K562 (cell line): ENCODE measurements at regions not wholly inside any gene's neighbourhood (a gene's known extent, or its start where the extent isn't known, plus 50 kb on each side); places are given as distances from the start of the nearest gene placed in this dataset.

Experiments used
- ATAC-seq: fragments of 200-7000 bp; cut with Tn5 transposase; 3 replicates; pipeline ENCODE4 v1.9.1; 2020; ENCODE audit warnings: moderate library complexity
- BruUV-seq: library from RNA; stranded (reverse); fragments of 400-500 nt; replicated peaks from 2 replicates; lab custom pipeline; 2021; lab: Mats Ljungman, UMichigan
- CTCF ChIA-PET: fragments of 300-600 bp; formaldehyde crosslinking; extraction: SDS; loops from one replicate; lab custom pipeline; 2021; ENCODE audit warnings: low intra/inter-chr PET ratio; lab: Yijun Ruan, JAX
- POLR2A ChIA-PET: fragments of 300-600, 350-650 bp; sonication (Branson Sonifier 250); formaldehyde crosslinking; extraction: SDS; loops from one replicate; lab custom pipeline; 2021; ENCODE audit warnings: antibody characterized with exemption, inconsistent platforms; lab: Yijun Ruan, JAX
- DNase-seq, 4 experiments: peaks; one replicate each; pipeline versions ENCODE4 v3.0.0 to v3.0.0-alpha.2; 2011 to 2018; ENCODE audit warnings: low spot score in 3 of 4, mixed read lengths in 3 of 4; ENCODE audit errors: extremely low read depth in 1 of 4
- FAIRE-seq: peaks from 2 replicates; lab custom pipeline; 2011; peaks lifted over from hg19 to GRCh38; lab: Jason Lieb, UNC
- H2AFZ ChIP-seq: 2 replicates; pipeline ENCODE4 v1.6.0; 2011; ENCODE audit warnings: low read depth, low read length, control low read depth, inconsistent platforms
- H3K27ac ChIP-seq: fragments of 200-600 bp; 3 replicates; pipeline ENCODE4 v1.8.0; 2011; ENCODE audit warnings: low read depth, mild to moderate bottlenecking, control low read depth, inconsistent platforms, low read length, moderate library complexity, mixed read lengths; ENCODE audit errors: extremely low read depth
- H3K27me3 ChIP-seq, 2 experiments: fragments of 300-600 bp in 1 of 2; 2 replicates in 1 of 2; 3 replicates in 1 of 2; pipeline versions ENCODE4 v1.6.0 to v1.8.0; 2011; ENCODE audit warnings: inconsistent platforms in 2 of 2, low read length in 2 of 2, mild to moderate bottlenecking in 1 of 2, mixed read lengths in 1 of 2, moderate library complexity in 1 of 2; ENCODE audit not compliant: control insufficient read depth in 2 of 2, insufficient read depth in 2 of 2
- H3K36me3 ChIP-seq: fragments of 300-600 bp; 3 replicates; pipeline ENCODE4 v1.8.0; 2011; ENCODE audit warnings: mild to moderate bottlenecking, low read length, inconsistent platforms; ENCODE audit not compliant: control insufficient read depth, insufficient read depth
- H3K4me1 ChIP-seq, 2 experiments: fragments of 200-600 bp in 1 of 2; replicated peaks in 1 of 2; 2 replicates in 1 of 2; 3 replicates in 1 of 2; pipeline versions ENCODE4 v1.5.1 to v1.8.0; 2011; ENCODE audit warnings: inconsistent platforms in 2 of 2, low read length in 2 of 2, mild to moderate bottlenecking in 1 of 2, mixed read lengths in 1 of 2, moderate library complexity in 1 of 2; ENCODE audit not compliant: control insufficient read depth in 2 of 2, insufficient read depth in 2 of 2
- H3K4me2 ChIP-seq: 2 replicates; pipeline ENCODE4 v1.6.1; 2011; ENCODE audit warnings: low read length, control low read depth, inconsistent platforms, mixed read lengths; ENCODE audit not compliant: insufficient read depth
- H3K4me3 ChIP-seq: fragments of 200-600 bp; sonication (generic), shearing (Covaris generic); 2 replicates; pipeline ENCODE4 v1.5.1; 2016; ENCODE audit warnings: control low read depth, inconsistent platforms
- H3K79me2 ChIP-seq: fragments of 200-600 bp; 3 replicates; pipeline ENCODE4 v1.8.0; 2011; ENCODE audit warnings: low read length, inconsistent platforms; ENCODE audit not compliant: control insufficient read depth, insufficient read depth
- H3K9ac ChIP-seq, 2 experiments: 2 replicates each; pipeline versions ENCODE4 v1.6.0 to v1.6.1; 2011; ENCODE audit warnings: low read depth in 2 of 2, low read length in 2 of 2, control low read depth in 1 of 2, inconsistent platforms in 1 of 2, mild to moderate bottlenecking in 1 of 2, mixed read lengths in 1 of 2; ENCODE audit not compliant: insufficient read depth in 1 of 2
- H3K9me1 ChIP-seq: one replicate; pipeline ENCODE4 v1.6.0; 2011; ENCODE audit warnings: inconsistent platforms, mild to moderate bottlenecking, low read length, moderate library complexity; ENCODE audit not compliant: control insufficient read depth, insufficient read depth
- H3K9me3 ChIP-seq: replicated peaks from 2 replicates; pipeline ENCODE4 v1.5.1; 2011; ENCODE audit warnings: low read depth, low read length, inconsistent platforms; ENCODE audit not compliant: control insufficient read depth, insufficient read depth
- H4K20me1 ChIP-seq: replicated peaks from 2 replicates; pipeline ENCODE4 v1.6.1; 2011; ENCODE audit warnings: low read length, inconsistent platforms, mixed read lengths; ENCODE audit not compliant: control insufficient read depth, insufficient read depth
- CEBPG ChIP-seq, 3 experiments: fragments of 200-800 bp in 1 of 3; sonication (Bioruptor generic) in 1 of 3; sonication (generic) in 1 of 3; formaldehyde crosslinking in 1 of 3; IDR thresholded peaks in 2 of 3; conservative IDR thresholded peaks in 1 of 3; 2 replicates each; pipeline versions ENCODE4 v1.6.1 to v1.8.0; 2016 to 2022; ENCODE audit warnings: missing compliant biosample characterization in 2 of 3, missing genetic modification characterization in 2 of 3, mild to moderate bottlenecking in 1 of 3, missing genetic modification reagents in 1 of 3
- CREM ChIP-seq: IDR thresholded peaks from 2 replicates; pipeline ENCODE4 v1.6.1; 2014; ENCODE audit warnings: antibody characterized with exemption, low read depth
- FOSL1 ChIP-seq: fragments of 200-800 bp; sonication (Bioruptor generic); conservative IDR thresholded peaks from 2 replicates; pipeline ENCODE4 v1.6.1; 2016; ENCODE audit warnings: missing genetic modification characterization, missing compliant biosample characterization
- MAZ ChIP-seq, 2 experiments: fragments of 450-650 bp in 1 of 2; sonication (generic) in 1 of 2; formaldehyde crosslinking; IDR thresholded peaks in 1 of 2; conservative IDR thresholded peaks in 1 of 2; 2 replicates each; pipeline versions ENCODE4 v1.4.0 to v1.5.0; 2020; ENCODE audit warnings: mild to moderate bottlenecking in 1 of 2, missing genetic modification reagents in 1 of 2
- REST ChIP-seq, 2 experiments: fragments of 450-650 bp; formaldehyde crosslinking in 1 of 2; IDR thresholded peaks; 2 replicates each; pipeline versions ENCODE4 v1.4.0 to v1.6.1; 2014 to 2020; ENCODE audit warnings: mild to moderate bottlenecking in 2 of 2, borderline replicate concordance in 1 of 2, low read depth in 1 of 2
- SPI1 ChIP-seq: IDR thresholded peaks from 2 replicates; pipeline ENCODE4 v1.6.1; 2011; ENCODE audit warnings: low read depth, low read length, control low read depth, borderline replicate concordance
- TEAD4 ChIP-seq, 2 experiments: sonication (generic) in 1 of 2; formaldehyde crosslinking in 1 of 2; IDR thresholded peaks; 2 replicates each; pipeline versions ENCODE4 v1.6.1 to v1.8.0; 2012 to 2022; ENCODE audit warnings: borderline replicate concordance in 1 of 2, inconsistent platforms in 1 of 2, low read length in 1 of 2, mild to moderate bottlenecking in 1 of 2, missing genetic modification reagents in 1 of 2
- ZBTB17 ChIP-seq: fragments of 450-650 bp; formaldehyde crosslinking; IDR thresholded peaks from 2 replicates; pipeline ENCODE4 v1.4.0; 2020; ENCODE audit warnings: mild to moderate bottlenecking
- WGBS: fragments of 100-300 bp; shearing (Covaris generic); methylation state at CpG from one replicate; pipeline ENCODE4 v1.1.6; 2016; ENCODE audit warnings: low coverage, mixed read lengths; ENCODE audit not compliant: insufficient coverage; ENCODE audit errors: missing lambda C conversion rate; 5-methylcytosine and 5-hydroxymethylcytosine counted together
- in situ Hi-C: fragments of 300-500 bp; cut with MboI; formaldehyde crosslinking; loops from 4 replicates; pipeline ENCODE4 v1.15.0; 2018; ENCODE audit warnings: inconsistent platforms, mixed read lengths
- intact Hi-C: fragments of 100-400 bp; cut with micrococcal nuclease; formaldehyde crosslinking; loops from 2 replicates; pipeline ENCODE4 v1.14.2; 2022

DNA sequence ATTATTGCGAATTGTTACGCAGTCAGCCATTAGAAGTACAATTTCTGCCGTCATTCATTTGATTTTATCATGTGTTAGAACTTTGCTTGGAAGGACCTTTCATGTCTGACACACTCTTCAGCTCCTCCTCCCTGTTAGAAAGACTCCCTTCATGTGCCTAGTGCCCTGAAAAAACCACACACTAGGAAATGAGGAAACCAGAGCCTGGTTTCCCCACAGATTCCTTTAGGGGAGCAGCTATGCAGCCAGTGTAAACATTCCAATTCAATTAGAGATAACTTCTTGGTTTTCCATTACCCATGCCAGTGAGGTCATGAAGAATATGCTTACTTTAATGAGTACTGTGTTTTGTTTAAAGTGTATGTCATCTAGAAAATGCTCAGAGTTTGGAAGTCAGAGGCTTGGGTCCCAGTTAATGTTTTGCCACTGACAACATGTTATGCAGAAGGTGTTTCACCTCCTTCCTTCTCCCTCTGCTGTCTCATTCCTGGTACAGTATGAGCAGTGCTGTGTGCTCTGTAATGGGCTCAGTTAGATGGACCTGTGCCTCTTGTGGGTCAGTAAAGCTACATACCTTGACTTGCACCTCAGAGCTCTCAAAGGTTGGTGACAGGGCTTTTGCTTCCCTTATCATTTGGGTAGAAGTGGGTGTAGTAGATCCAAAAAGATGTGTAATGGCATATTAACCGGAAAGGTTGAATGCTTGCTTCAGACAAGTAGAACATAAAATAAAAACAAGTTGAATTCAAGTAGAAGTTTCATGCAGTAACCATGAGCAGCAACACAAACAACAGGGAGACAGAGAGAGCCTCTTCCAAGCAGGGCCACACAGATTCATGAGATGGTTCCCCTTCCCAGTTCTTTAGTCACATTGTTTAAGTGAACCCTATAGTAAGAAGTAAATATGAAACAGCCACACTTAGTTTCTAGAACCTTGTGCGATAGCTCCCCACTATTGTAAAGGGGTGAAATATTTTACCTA, 52.6 kb upstream of the TNFAIP8 start:
- Histone ChIP-seq H3K4me2 (peak overlapping the region; percentile 33; the same call in 1 of the 2 replicates), H3K9me3 (no peaks in the 10 kb centered on the region), H4K20me1 (no peaks in the 10 kb centered on the region), H3K36me3 (no peaks in the 10 kb centered on the region; the same call in 2 of the 3 replicates), H3K79me2 (peaks cover 85% of the 10 kb centered on the region), H3K9me1 (no peaks in the 10 kb centered on the region), H3K4me3 (no peak overlapping the region), H3K4me1 (peaks cover 9 to 50% of the 10 kb centered on the region in 2 experiments), H2AFZ (peak overlapping the region; percentile 50; the same call in 1 of the 2 replicates), H3K27me3 (no peaks in the 10 kb centered on the region), H3K27ac (peak overlapping the region; percentile 53; the same call in 2 of the 3 replicates), H3K9ac (peak overlapping the region in 1 of 2 experiments; percentile 38; a peak in 2 of 4 replicates)
- ChIA-PET CTCF (no interaction called here), POLR2A (interaction anchor here (0.6 to 3.0 kb wide), 6 partner anchors 10 to 314 kb away, joined by 3 to 11 read pairs (median 6); no protein-coding TSS in a partner anchor)
- FAIRE-seq (peak; percentile 32), ATAC-seq (peak; percentile 72), DNase-seq (peak in 1 of 4 experiments; percentile 35)
- 39% methylated on average over 5 of the region's 5 CpGs for WGBS
- no TSS peak for BruUV-seq
- intact Hi-C loops: no loop called here
- in situ Hi-C loops: no loop called here
- TF ChIP-seq CREM: peak; percentile 46; the same call in 1 of the 2 replicates
- no peak for TF ChIP-seq CEBPG (CRISPR knock-in tag; IDR thresholded peaks at IDR 0.05)
- TF ChIP-seq CEBPG (tag; conservative IDR thresholded peaks at IDR 0.05 in 1 of 2, IDR thresholded peaks at IDR 0.05 in 1 of 2): peak; percentile 30 to 50; a peak in 1 of 4 replicates
- TF ChIP-seq MAZ (CRISPR knock-in tag; conservative IDR thresholded peaks at IDR 0.05 in 1 of 2, IDR thresholded peaks at IDR 0.05 in 1 of 2): peak in 1 of 2 experiments; percentile 45; a peak in 1 of 4 replicates
- TF ChIP-seq REST (IDR thresholded peaks at IDR 0.05; ENCODE audit: borderline replicate concordance): 0 out of 2 replicates have a peak, but pooled peaks have one; percentile 11
- TF ChIP-seq REST (CRISPR knock-in tag; IDR thresholded peaks at IDR 0.05; ENCODE audit: low read depth): no peak
- peak; percentile 41; the same call in 1 of the 2 replicates for TF ChIP-seq SPI1
- TF ChIP-seq ZBTB17 (CRISPR knock-in tag): no peak
- TF ChIP-seq FOSL1 (tag): 0 out of 2 replicates have a peak, but pooled peaks have one; percentile 25
- peak; percentile 26; the same call in 1 of the 2 replicates for TF ChIP-seq TEAD4 (IDR thresholded peaks at IDR 0.05; ENCODE audit: low read length)
- TF ChIP-seq TEAD4 (CRISPR knock-in tag; IDR thresholded peaks at IDR 0.05; ENCODE audit: borderline replicate concordance): no peak
